ENCODE measurements at regions not wholly inside any gene's neighbourhood (a gene's known extent, or its start where the extent isn't known, plus 50 kb on each side); places are given as distances from the start of the nearest gene placed in this dataset.

- Histone ChIP-seq H3K36me3 (replicated peaks in 1 of 2; ENCODE audit: control insufficient read depth in 1 of 2, insufficient read depth in 2 of 2, low read length in 2 of 2) (no peaks in the 10 kb centered on the region), H2AFZ (ENCODE audit: low read length) (no peak overlapping the region), H3K9me3 (ENCODE audit: low read length) (peaks cover 89% of the 10 kb centered on the region), H3K9ac (ENCODE audit: insufficient read depth, low read depth, low read length) (no peak overlapping the region), H3K4me3 (replicated peaks in 1 of 3; ENCODE audit: insufficient read depth in 1 of 3, low read depth in 2 of 3, low read length in 3 of 3) (no peak overlapping the region), H3K4me2 (ENCODE audit: low read depth, low read length) (no peak overlapping the region), H4K20me1 (ENCODE audit: insufficient read depth, low read length) (no peaks in the 10 kb centered on the region), H3K27ac (ENCODE audit: extremely low read length, insufficient read depth, low read length) (no peak overlapping the region), H3K27me3 (ENCODE audit: control insufficient read depth in 1 of 2, insufficient read depth in 2 of 2, low read length in 2 of 2) (no peaks in the 10 kb centered on the region), H3K4me1 (ENCODE audit: insufficient read depth, low read length) (no peaks in the 10 kb centered on the region), H3K79me2 (ENCODE audit: insufficient read depth, low read length) (no peaks in the 10 kb centered on the region)
- no peak for FAIRE-seq
- DNase-seq (ENCODE audit: low spot score), result no peak
- 63% methylated on average over 6 of the region's 6 CpGs for WGBS (ENCODE audit: low lambda C conversion rate)
- CTCF ChIA-PET (ENCODE audit: low intra/inter-chr PET ratio, low total read pairs), result no interaction called here
- no TSS peak for BruUV-seq (replicated peaks)
- no peak for ATAC-seq
- in situ Hi-C loops (cut with HindIII; ENCODE audit: extremely low pct_ligation_motif_present, low pct_unique_long_range_greater_than_20kb) (no loop called here), intact Hi-C loops (cut with micrococcal nuclease; ENCODE audit: unreplicated experiment) (no loop called here)
- POLR2A ChIA-PET, result no interaction called here
- TF ChIP-seq ZBTB20 (CRISPR knock-in tag; IDR thresholded peaks at IDR 0.05; ENCODE audit: borderline replicate concordance, low read depth), result no peak
- no peak for TF ChIP-seq ZNF350 (CRISPR knock-in tag; IDR thresholded peaks at IDR 0.05; ENCODE audit: borderline replicate concordance, low read depth)
- TF ChIP-seq ZNF704 (CRISPR knock-in tag; IDR thresholded peaks at IDR 0.05; ENCODE audit: borderline replicate concordance), result no peak
- no peak for TF ChIP-seq ZNF549 (CRISPR knock-in tag; IDR thresholded peaks at IDR 0.05)
- no peak for TF ChIP-seq ZNF616 (CRISPR knock-in tag; IDR thresholded peaks at IDR 0.05; ENCODE audit: low read depth)
- no peak for TF ChIP-seq ZFP90 (CRISPR knock-in tag; IDR thresholded peaks at IDR 0.05; ENCODE audit: borderline replicate concordance)
- TF ChIP-seq ZNF232 (CRISPR knock-in tag; IDR thresholded peaks at IDR 0.05; ENCODE audit: borderline replicate concordance), result no peak
- no peak for TF ChIP-seq NFAT5 (CRISPR knock-in tag; IDR thresholded peaks at IDR 0.05)
- TF ChIP-seq RCOR2 (CRISPR knock-in tag; IDR thresholded peaks at IDR 0.05), result no peak
- TF ChIP-seq BATF2 (CRISPR knock-in tag; IDR thresholded peaks at IDR 0.05), result no peak
- TF ChIP-seq HNRNPUL1 (IDR thresholded peaks at IDR 0.05; ENCODE audit: low read depth, low read length), result no peak
- TF ChIP-seq ZSCAN21 (CRISPR knock-in tag; IDR thresholded peaks at IDR 0.05; ENCODE audit: borderline replicate concordance), result no peak
- TF ChIP-seq ZNF33B (CRISPR knock-in tag; IDR thresholded peaks at IDR 0.05), result no peak
- no peak for TF ChIP-seq MTA3 (CRISPR knock-in tag; IDR thresholded peaks at IDR 0.05)
- no peak for TF ChIP-seq ADNP (CRISPR knock-in tag; IDR thresholded peaks at IDR 0.05)
- TF ChIP-seq NCOR1 (IDR thresholded peaks at IDR 0.05; ENCODE audit: borderline replicate concordance, low read length), result no peak
Observed at GRCh38 chr4:44965435-44966095, 239.2 kb upstream of the GNPDA2 start.

Data from HepG2 (cell line).